ENCODE measurements at regions not wholly inside any gene's neighbourhood (a gene's known extent, or its start where the extent isn't known, plus 50 kb on each side); places are given as distances from the start of the nearest gene placed in this dataset.
A peak's percentile ranks its signal among the peaks of the same experiment; 100 is the strongest.

DNA sequence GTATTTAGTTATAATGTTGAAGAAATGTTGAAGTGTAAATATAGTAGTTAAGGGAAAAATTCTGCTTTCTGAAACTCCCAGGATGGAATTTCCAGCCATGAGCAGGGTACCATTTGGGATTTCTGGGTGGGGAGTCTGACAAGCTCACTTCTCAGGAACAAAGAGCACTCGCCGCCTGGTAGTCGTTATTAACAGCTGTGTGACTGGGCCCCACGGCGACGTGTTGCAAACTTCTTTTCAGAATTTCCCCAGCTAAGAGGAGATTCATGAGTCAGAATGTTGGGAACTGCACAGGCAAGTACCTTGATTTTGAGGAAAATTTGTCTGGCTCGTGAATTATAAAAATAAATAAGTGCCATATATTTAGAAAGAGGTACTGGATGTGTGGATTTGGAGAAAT is 103.7 kb downstream of the LACC1 start:
- Histone ChIP-seq H3K4me1 (ENCODE audit: control insufficient read depth in 2 of 3, insufficient read depth in 2 of 3, low read depth in 1 of 3, low read length in 3 of 3) (peaks cover 0 to 10% (median 3%) of the 10 kb centered on the region in 3 donors), H3K4me3 (ENCODE audit: low read length in 3 of 3) (no peak overlapping the region), H3K9me3 (ENCODE audit: control insufficient read depth in 2 of 3, insufficient read depth in 1 of 3, low read length in 3 of 3) (no peaks in the 10 kb centered on the region), H3K27me3 (ENCODE audit: control insufficient read depth, insufficient read depth, low read length) (no peaks in the 10 kb centered on the region), H3K9ac (ENCODE audit: low read length in 3 of 3) (no peak overlapping the region), H3K27ac (ENCODE audit: low read depth in 2 of 2, low read length in 2 of 2) (no peak overlapping the region), H3K36me3 (ENCODE audit: control insufficient read depth in 2 of 3, insufficient read depth in 3 of 3, low read length in 3 of 3) (no peaks in the 10 kb centered on the region)
- intact Hi-C loops (cut with DNase I): no loop called here
- no peak for FAIRE-seq
- TF ChIP-seq, protein P1, sequence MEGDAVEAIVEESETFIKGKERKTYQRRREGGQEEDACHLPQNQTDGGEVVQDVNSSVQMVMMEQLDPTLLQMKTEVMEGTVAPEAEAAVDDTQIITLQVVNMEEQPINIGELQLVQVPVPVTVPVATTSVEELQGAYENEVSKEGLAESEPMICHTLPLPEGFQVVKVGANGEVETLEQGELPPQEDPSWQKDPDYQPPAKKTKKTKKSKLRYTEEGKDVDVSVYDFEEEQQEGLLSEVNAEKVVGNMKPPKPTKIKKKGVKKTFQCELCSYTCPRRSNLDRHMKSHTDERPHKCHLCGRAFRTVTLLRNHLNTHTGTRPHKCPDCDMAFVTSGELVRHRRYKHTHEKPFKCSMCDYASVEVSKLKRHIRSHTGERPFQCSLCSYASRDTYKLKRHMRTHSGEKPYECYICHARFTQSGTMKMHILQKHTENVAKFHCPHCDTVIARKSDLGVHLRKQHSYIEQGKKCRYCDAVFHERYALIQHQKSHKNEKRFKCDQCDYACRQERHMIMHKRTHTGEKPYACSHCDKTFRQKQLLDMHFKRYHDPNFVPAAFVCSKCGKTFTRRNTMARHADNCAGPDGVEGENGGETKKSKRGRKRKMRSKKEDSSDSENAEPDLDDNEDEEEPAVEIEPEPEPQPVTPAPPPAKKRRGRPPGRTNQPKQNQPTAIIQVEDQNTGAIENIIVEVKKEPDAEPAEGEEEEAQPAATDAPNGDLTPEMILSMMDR (IDR thresholded peaks at IDR 0.05; ENCODE audit: borderline replicate concordance, extremely low read depth, insufficient read depth): no peak
- no peak for DNase-seq

DNA sequence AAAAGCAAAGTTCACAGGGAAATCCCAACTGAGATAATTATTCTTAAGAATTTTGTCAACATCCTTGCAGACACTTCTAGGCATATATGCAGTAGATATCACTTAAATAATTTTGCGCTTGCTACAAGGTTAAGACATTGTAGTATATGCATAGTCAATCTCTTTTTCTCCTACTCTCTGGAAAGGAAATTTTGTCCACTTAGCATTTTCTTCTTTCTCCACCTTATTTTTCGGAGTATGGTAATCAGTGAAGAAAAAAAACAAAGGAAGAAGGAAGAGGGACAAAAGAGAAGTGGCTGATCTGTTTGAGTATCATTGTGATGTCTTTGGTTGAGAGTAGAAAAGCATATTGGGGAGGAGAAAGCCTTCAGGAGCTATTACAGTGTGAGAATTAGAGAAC is 104.6 kb downstream of the LACC1 start:
- no peak overlapping the region for H3K9ac ChIP-seq (ENCODE audit: low read length in 3 of 3)
- TF ChIP-seq, protein P1 (IDR thresholded peaks at IDR 0.05; ENCODE audit: borderline replicate concordance, extremely low read depth, insufficient read depth): no peak
- H3K9me3 ChIP-seq (ENCODE audit: control insufficient read depth in 2 of 3, insufficient read depth in 1 of 3, low read length in 3 of 3): no peaks in the 10 kb centered on the region
- no peak overlapping the region for H3K27ac ChIP-seq (ENCODE audit: low read depth in 2 of 2, low read length in 2 of 2)
- intact Hi-C loops (cut with DNase I): no loop called here
- H3K4me3 ChIP-seq (ENCODE audit: low read length in 3 of 3): no peak overlapping the region
- H3K4me1 ChIP-seq (ENCODE audit: control insufficient read depth in 2 of 3, insufficient read depth in 2 of 3, low read depth in 1 of 3, low read length in 3 of 3): peaks cover 0 to 10% (median 3%) of the 10 kb centered on the region in 3 donors
- DNase-seq: no peak
- H3K36me3 ChIP-seq (ENCODE audit: control insufficient read depth in 2 of 3, insufficient read depth in 3 of 3, low read length in 3 of 3): no peaks in the 10 kb centered on the region
- no peak for FAIRE-seq
- H3K27me3 ChIP-seq (ENCODE audit: control insufficient read depth, insufficient read depth, low read length): no peaks in the 10 kb centered on the region

DNA sequence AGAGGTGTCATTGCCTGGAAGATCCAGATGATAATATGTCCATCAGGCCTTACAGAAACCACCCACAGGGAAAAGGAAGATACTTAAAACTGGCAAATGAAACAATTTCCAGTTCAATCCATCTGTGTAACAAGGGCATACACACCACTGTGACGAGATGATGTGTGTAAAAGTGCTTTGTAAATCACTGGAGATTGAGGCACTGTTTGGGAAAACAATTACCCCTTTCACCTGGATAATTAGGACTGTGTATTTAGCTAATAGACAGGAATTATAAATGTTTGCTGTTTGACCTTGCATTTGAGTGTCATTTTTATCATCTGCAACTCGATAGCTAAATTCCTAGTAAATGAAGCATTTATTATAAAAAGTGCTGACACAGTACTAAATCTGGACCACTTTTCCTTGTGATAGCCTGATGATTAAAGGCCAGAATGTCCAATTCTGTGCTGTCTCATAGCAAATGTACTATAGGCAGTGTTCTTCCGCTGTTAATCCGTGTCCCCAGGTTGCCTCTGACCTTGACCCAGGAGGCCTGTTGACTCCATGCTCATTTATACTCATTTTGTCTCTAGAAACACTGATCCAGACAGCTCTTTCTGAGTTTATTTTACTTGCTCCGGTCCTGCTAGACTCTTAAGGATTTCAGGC is 105.8 kb downstream of the LACC1 start:
- Histone ChIP-seq H3K36me3 (ENCODE audit: control insufficient read depth in 2 of 3, insufficient read depth in 3 of 3, low read length in 3 of 3) (no peaks in the 10 kb centered on the region), H3K27me3 (ENCODE audit: control insufficient read depth, insufficient read depth, low read length) (no peaks in the 10 kb centered on the region), H3K4me1 (ENCODE audit: control insufficient read depth in 2 of 3, insufficient read depth in 2 of 3, low read depth in 1 of 3, low read length in 3 of 3) (peaks cover 0 to 10% (median 3%) of the 10 kb centered on the region in 3 donors), H3K4me3 (ENCODE audit: low read length in 3 of 3) (no peak overlapping the region), H3K9ac (ENCODE audit: low read length in 3 of 3) (no peak overlapping the region), H3K9me3 (ENCODE audit: control insufficient read depth in 2 of 3, insufficient read depth in 1 of 3, low read length in 3 of 3) (no peaks in the 10 kb centered on the region), H3K27ac (ENCODE audit: low read depth in 2 of 2, low read length in 2 of 2) (no peak overlapping the region)
- TF ChIP-seq, protein P1 (IDR thresholded peaks at IDR 0.05; ENCODE audit: borderline replicate concordance, extremely low read depth, insufficient read depth): no peak
- intact Hi-C loops (cut with DNase I): no loop called here
- DNase-seq (peak in 1 of 5 donors; percentile 32), FAIRE-seq (no peak)

Measured in kidney (tissue), 13 donors.